ENCODE measurements at regions not wholly inside any gene's neighbourhood (a gene's known extent, or its start where the extent isn't known, plus 50 kb on each side); places are given as distances from the start of the nearest gene placed in this dataset.

- no peaks in the 10 kb centered on the region for H3K79me2 ChIP-seq (ENCODE audit: control insufficient read depth, insufficient read depth, low read length)
- H3K4me2 ChIP-seq (ENCODE audit: insufficient read depth, low read length) = no peak overlapping the region
- H3K4me3 ChIP-seq (replicated peaks in 1 of 3; ENCODE audit: insufficient read depth in 1 of 3, low read depth in 1 of 3, low read length in 3 of 3) = no peak overlapping the region
- H3K27me3 ChIP-seq (ENCODE audit: control insufficient read depth in 2 of 2, insufficient read depth in 2 of 2, low read length in 2 of 2) = peaks cover 3 to 5% of the 10 kb centered on the region in 2 experiments
- H3K9ac ChIP-seq (replicated peaks; ENCODE audit: extremely low read depth, insufficient read depth, low read length) = no peak overlapping the region
- H3K36me3 ChIP-seq (ENCODE audit: control insufficient read depth in 2 of 2, extremely low read depth in 1 of 2, insufficient read depth in 2 of 2, low read length in 2 of 2) = no peaks in the 10 kb centered on the region
- H2AFZ ChIP-seq (ENCODE audit: low read depth, low read length) = no peak overlapping the region
- H3K4me1 ChIP-seq (ENCODE audit: control insufficient read depth, extremely low read depth, insufficient read depth, low read length) = no peaks in the 10 kb centered on the region
- no peak overlapping the region for H3K27ac ChIP-seq (ENCODE audit: insufficient read depth, low read depth, low read length)
- intact Hi-C loops (cut with micrococcal nuclease) = no loop called here
- no peaks in the 10 kb centered on the region for H3K9me1 ChIP-seq (replicated peaks; ENCODE audit: control insufficient read depth, extremely low read depth, insufficient read depth, low read length)
- CTCF ChIA-PET = interaction anchor here (1.0 to 2.3 kb wide), 3 partner anchors 14 to 203 kb away, joined by 3 to 17 read pairs (median 5); no protein-coding TSS in a partner anchor
- TF ChIP-seq POLR2A (IDR thresholded peaks at IDR 0.05; ENCODE audit: low read depth, low read length) (no peak), EZH2 (IDR thresholded peaks at IDR 0.05; ENCODE audit: borderline replicate concordance, low read depth, low read length, severe bottlenecking) (no peak), GATA2 (IDR thresholded peaks at IDR 0.05; ENCODE audit: insufficient read depth, insufficient read length, low read depth, low read length) (no peak), CTCF (IDR thresholded peaks at IDR 0.05; ENCODE audit: extremely low read depth in 1 of 2, insufficient read depth in 1 of 2, low read depth in 1 of 2, low read length in 2 of 2) (no peak), MYC (IDR thresholded peaks at IDR 0.05; ENCODE audit: low read depth, low read length) (no peak), FOS (IDR thresholded peaks at IDR 0.05; ENCODE audit: borderline replicate concordance, insufficient read depth, low read length) (no peak), JUN (IDR thresholded peaks at IDR 0.05; ENCODE audit: borderline replicate concordance, insufficient read depth, insufficient read length, low read depth) (no peak), POLR2AphosphoS5 (IDR thresholded peaks at IDR 0.05; ENCODE audit: insufficient read depth, low read depth, low read length) (no peak), MAX (IDR thresholded peaks at IDR 0.05; ENCODE audit: insufficient read depth, insufficient read length) (no peak)
- no TSS peak for BruUV-seq (replicated peaks)
- dilution Hi-C loops (cut with MboI; ENCODE audit: extremely low pct_ligation_motif_present, low sequenced_read_pairs) = no loop called here
- DNase-seq (ENCODE audit: low read depth, low spot score) = no peak
- no peaks in the 10 kb centered on the region for H3K9me3 ChIP-seq (replicated peaks; ENCODE audit: control insufficient read depth, insufficient read depth, low read length)
- no peak for FAIRE-seq
- H4K20me1 ChIP-seq (replicated peaks; ENCODE audit: control insufficient read depth, extremely low read depth, insufficient read depth, low read length) = no peaks in the 10 kb centered on the region
- POLR2A ChIA-PET = no interaction called here
These were observed 58.8 kb upstream of the UBL3 start for GRCh38 chr13:29909081-29909730.
